K562 (cell line): ENCODE measurements at regions not wholly inside any gene's neighbourhood (a gene's known extent, or its start where the extent isn't known, plus 50 kb on each side); places are given as distances from the start of the nearest gene placed in this dataset.

Source experiments
- ATAC-seq: fragments of 200-7000 bp; cut with Tn5 transposase; 3 replicates; pipeline ENCODE4 v1.9.1; 2020; ENCODE audit warnings: moderate library complexity
- BruUV-seq: library from RNA; stranded (reverse); fragments of 400-500 nt; replicated peaks from 2 replicates; lab custom pipeline; 2021; lab: Mats Ljungman, UMichigan
- CTCF ChIA-PET: fragments of 300-600 bp; formaldehyde crosslinking; extraction: SDS; loops from one replicate; lab custom pipeline; 2021; ENCODE audit warnings: low intra/inter-chr PET ratio; lab: Yijun Ruan, JAX
- POLR2A ChIA-PET: fragments of 300-600, 350-650 bp; sonication (Branson Sonifier 250); formaldehyde crosslinking; extraction: SDS; loops from one replicate; lab custom pipeline; 2021; ENCODE audit warnings: antibody characterized with exemption, inconsistent platforms; lab: Yijun Ruan, JAX
- DNase-seq, 4 experiments: peaks; one replicate each; pipeline versions ENCODE4 v3.0.0 to v3.0.0-alpha.2; 2011 to 2018; ENCODE audit warnings: low spot score in 3 of 4, mixed read lengths in 3 of 4; ENCODE audit errors: extremely low read depth in 1 of 4
- FAIRE-seq: peaks from 2 replicates; lab custom pipeline; 2011; peaks lifted over from hg19 to GRCh38; lab: Jason Lieb, UNC
- H2AFZ ChIP-seq: 2 replicates; pipeline ENCODE4 v1.6.0; 2011; ENCODE audit warnings: low read depth, low read length, control low read depth, inconsistent platforms
- H3K27ac ChIP-seq: fragments of 200-600 bp; 3 replicates; pipeline ENCODE4 v1.8.0; 2011; ENCODE audit warnings: low read depth, mild to moderate bottlenecking, control low read depth, inconsistent platforms, low read length, moderate library complexity, mixed read lengths; ENCODE audit errors: extremely low read depth
- H3K27me3 ChIP-seq, 2 experiments: fragments of 300-600 bp in 1 of 2; 2 replicates in 1 of 2; 3 replicates in 1 of 2; pipeline versions ENCODE4 v1.6.0 to v1.8.0; 2011; ENCODE audit warnings: inconsistent platforms in 2 of 2, low read length in 2 of 2, mild to moderate bottlenecking in 1 of 2, mixed read lengths in 1 of 2, moderate library complexity in 1 of 2; ENCODE audit not compliant: control insufficient read depth in 2 of 2, insufficient read depth in 2 of 2
- H3K36me3 ChIP-seq: fragments of 300-600 bp; 3 replicates; pipeline ENCODE4 v1.8.0; 2011; ENCODE audit warnings: mild to moderate bottlenecking, low read length, inconsistent platforms; ENCODE audit not compliant: control insufficient read depth, insufficient read depth
- H3K4me1 ChIP-seq, 2 experiments: fragments of 200-600 bp in 1 of 2; replicated peaks in 1 of 2; 2 replicates in 1 of 2; 3 replicates in 1 of 2; pipeline versions ENCODE4 v1.5.1 to v1.8.0; 2011; ENCODE audit warnings: inconsistent platforms in 2 of 2, low read length in 2 of 2, mild to moderate bottlenecking in 1 of 2, mixed read lengths in 1 of 2, moderate library complexity in 1 of 2; ENCODE audit not compliant: control insufficient read depth in 2 of 2, insufficient read depth in 2 of 2
- H3K4me2 ChIP-seq: 2 replicates; pipeline ENCODE4 v1.6.1; 2011; ENCODE audit warnings: low read length, control low read depth, inconsistent platforms, mixed read lengths; ENCODE audit not compliant: insufficient read depth
- H3K4me3 ChIP-seq: fragments of 200-600 bp; sonication (generic), shearing (Covaris generic); 2 replicates; pipeline ENCODE4 v1.5.1; 2016; ENCODE audit warnings: control low read depth, inconsistent platforms
- H3K79me2 ChIP-seq: fragments of 200-600 bp; 3 replicates; pipeline ENCODE4 v1.8.0; 2011; ENCODE audit warnings: low read length, inconsistent platforms; ENCODE audit not compliant: control insufficient read depth, insufficient read depth
- H3K9ac ChIP-seq, 2 experiments: 2 replicates each; pipeline versions ENCODE4 v1.6.0 to v1.6.1; 2011; ENCODE audit warnings: low read depth in 2 of 2, low read length in 2 of 2, control low read depth in 1 of 2, inconsistent platforms in 1 of 2, mild to moderate bottlenecking in 1 of 2, mixed read lengths in 1 of 2; ENCODE audit not compliant: insufficient read depth in 1 of 2
- H3K9me1 ChIP-seq: one replicate; pipeline ENCODE4 v1.6.0; 2011; ENCODE audit warnings: inconsistent platforms, mild to moderate bottlenecking, low read length, moderate library complexity; ENCODE audit not compliant: control insufficient read depth, insufficient read depth
- H3K9me3 ChIP-seq: replicated peaks from 2 replicates; pipeline ENCODE4 v1.5.1; 2011; ENCODE audit warnings: low read depth, low read length, inconsistent platforms; ENCODE audit not compliant: control insufficient read depth, insufficient read depth
- H4K20me1 ChIP-seq: replicated peaks from 2 replicates; pipeline ENCODE4 v1.6.1; 2011; ENCODE audit warnings: low read length, inconsistent platforms, mixed read lengths; ENCODE audit not compliant: control insufficient read depth, insufficient read depth
- ARID2 ChIP-seq: fragments of 450-650 bp; IDR thresholded peaks from 2 replicates; pipeline ENCODE4 v1.6.1; 2017; ENCODE audit warnings: antibody characterized with exemption, mild to moderate bottlenecking
- ATF7 ChIP-seq: fragments of 450-650 bp; IDR thresholded peaks from 2 replicates; pipeline ENCODE4 v1.7.1; 2014; ENCODE audit warnings: mild to moderate bottlenecking, moderate library complexity
- CBX2 ChIP-seq: fragments of 200-600 bp; sonication (generic); IDR thresholded peaks from one replicate; pipeline ENCODE4 v1.6.1; 2012; ENCODE audit warnings: mild to moderate bottlenecking, low read length, inconsistent platforms; ENCODE audit not compliant: insufficient read depth, poor library complexity, severe bottlenecking
- CTCFL ChIP-seq: IDR thresholded peaks from 2 replicates; pipeline ENCODE4 v1.6.1; 2011; ENCODE audit warnings: borderline replicate concordance, low read depth, mild to moderate bottlenecking, moderate library complexity, low read length; ENCODE audit not compliant: insufficient read depth, poor library complexity, severe bottlenecking
- DDX20 ChIP-seq: fragments of 450-650 bp; IDR thresholded peaks from 2 replicates; pipeline ENCODE4 v1.6.1; 2016; ENCODE audit warnings: missing genetic modification characterization, low read depth, mild to moderate bottlenecking, missing compliant biosample characterization, moderate library complexity
- ETV5 ChIP-seq: sonication (generic); formaldehyde crosslinking; IDR thresholded peaks from 2 replicates; pipeline ENCODE4 v1.4.0; 2020; ENCODE audit warnings: low read depth, mild to moderate bottlenecking, missing genetic modification reagents
- HEY1 ChIP-seq: fragments of 250-450 bp; sonication (Bioruptor Pico); IDR thresholded peaks from 2 replicates; pipeline ENCODE4 v1.5.0; 2020; ENCODE audit warnings: mild to moderate bottlenecking, moderate library complexity, borderline replicate concordance
- MECOM ChIP-seq: fragments of 250-450 bp; sonication (Bioruptor Pico); IDR thresholded peaks from 2 replicates; pipeline ENCODE4 v1.8.0; 2022; ENCODE audit warnings: inconsistent platforms
- NFYB ChIP-seq: IDR thresholded peaks from 2 replicates; pipeline ENCODE4 v1.6.1; 2011; ENCODE audit warnings: mild to moderate bottlenecking, moderate library complexity; ENCODE audit not compliant: insufficient read length; ENCODE audit errors: extremely low read depth
- RBBP5 ChIP-seq: fragments of 200-600 bp; sonication (generic); IDR thresholded peaks from 2 replicates; pipeline ENCODE4 v1.6.1; 2012; ENCODE audit warnings: borderline replicate concordance, mild to moderate bottlenecking, low read length, control low read depth, inconsistent platforms; ENCODE audit not compliant: insufficient read depth, poor library complexity, severe bottlenecking
- RNF219 ChIP-seq: fragments of 250-450 bp; sonication (Bioruptor Pico); IDR thresholded peaks from 2 replicates; pipeline ENCODE4 v1.5.0; 2022; ENCODE audit warnings: mild to moderate bottlenecking
- SAP30 ChIP-seq: fragments of 200-600 bp; sonication (generic); IDR thresholded peaks from 2 replicates; pipeline ENCODE4 v1.6.1; 2012; ENCODE audit warnings: borderline replicate concordance, low read depth, mild to moderate bottlenecking, moderate library complexity, low read length, control low read depth, inconsistent platforms; ENCODE audit not compliant: insufficient read depth, poor library complexity, severe bottlenecking
- SMARCA4 ChIP-seq: fragments of 450-650 bp; IDR thresholded peaks from 2 replicates; pipeline ENCODE4 v1.6.1; 2016
- SREBF2 ChIP-seq: sonication (generic); formaldehyde crosslinking; IDR thresholded peaks from 2 replicates; pipeline ENCODE4 v1.4.0; 2020; ENCODE audit warnings: mild to moderate bottlenecking, missing genetic modification reagents
- ZBTB49 ChIP-seq: sonication (generic); formaldehyde crosslinking; IDR thresholded peaks from 2 replicates; pipeline ENCODE4 v1.8.0; 2022; ENCODE audit warnings: missing genetic modification reagents, mild to moderate bottlenecking, borderline replicate concordance
- ZC3H8 ChIP-seq: fragments of 450-650 bp; IDR thresholded peaks from 2 replicates; pipeline ENCODE4 v1.6.1; 2017
- ZNF830 ChIP-seq: fragments of 250-450 bp; sonication (Bioruptor Pico); IDR thresholded peaks from 2 replicates; pipeline ENCODE4 v1.5.0; 2021; ENCODE audit warnings: mild to moderate bottlenecking
- WGBS: fragments of 100-300 bp; shearing (Covaris generic); methylation state at CpG from one replicate; pipeline ENCODE4 v1.1.6; 2016; ENCODE audit warnings: low coverage, mixed read lengths; ENCODE audit not compliant: insufficient coverage; ENCODE audit errors: missing lambda C conversion rate; 5-methylcytosine and 5-hydroxymethylcytosine counted together
- in situ Hi-C: fragments of 300-500 bp; cut with MboI; formaldehyde crosslinking; loops from 4 replicates; pipeline ENCODE4 v1.15.0; 2018; ENCODE audit warnings: inconsistent platforms, mixed read lengths
- intact Hi-C: fragments of 100-400 bp; cut with micrococcal nuclease; formaldehyde crosslinking; loops from 2 replicates; pipeline ENCODE4 v1.14.2; 2022

GRCh38 chrX:67114635-67115034, 429.2 kb upstream of the AR start:
- ChIA-PET POLR2A (no interaction called here), CTCF (no interaction called here)
- no peaks in the 10 kb centered on the region for H3K79me2 ChIP-seq
- in situ Hi-C loops = no loop called here
- no peak overlapping the region for H2AFZ ChIP-seq
- FAIRE-seq (no peak), DNase-seq (no peak), ATAC-seq (no peak)
- H3K27me3 ChIP-seq = no peaks in the 10 kb centered on the region
- WGBS = 3% methylated on average over 9 of the region's 9 CpGs
- no peak overlapping the region for H3K9ac ChIP-seq
- H3K9me1 ChIP-seq = no peaks in the 10 kb centered on the region
- no peaks in the 10 kb centered on the region for H3K4me1 ChIP-seq
- no TSS peak for BruUV-seq
- no peaks in the 10 kb centered on the region for H3K36me3 ChIP-seq
- TF ChIP-seq ATF7 (no peak), CTCFL (no peak), ZBTB49 (CRISPR knock-in tag) (no peak), ZC3H8 (no peak), HEY1 (CRISPR knock-in tag) (no peak), ARID2 (no peak), SAP30 (no peak), CBX2 (no peak), SREBF2 (no peak), RBBP5 (no peak), DDX20 (tag) (no peak), NFYB (no peak), MECOM (no peak), RNF219 (CRISPR knock-in tag) (no peak), ETV5 (no peak), SMARCA4 (no peak), ZNF830 (CRISPR knock-in tag) (no peak)
- no peak overlapping the region for H3K4me3 ChIP-seq
- H4K20me1 ChIP-seq = no peaks in the 10 kb centered on the region
- intact Hi-C loops = no loop called here
- no peak overlapping the region for H3K4me2 ChIP-seq
- H3K27ac ChIP-seq = no peak overlapping the region
- H3K9me3 ChIP-seq = no peaks in the 10 kb centered on the region
